Fibroblast of the aortic adventitia (primary cell): ENCODE measurements at regions not wholly inside any gene's neighbourhood (a gene's known extent, or its start where the extent isn't known, plus 50 kb on each side); places are given as distances from the start of the nearest gene placed in this dataset.
A peak's percentile ranks its signal among the peaks of the same experiment; 100 is the strongest.

ENCODE experiments used
- DNase-seq: peaks from one replicate; pipeline ENCODE4 v3.0.0-alpha.2; 2010; ENCODE audit warnings: low read depth
- H3K4me3 ChIP-seq: 2 replicates; pipeline ENCODE4 v1.5.1; 2011; ENCODE audit warnings: low read depth, mild to moderate bottlenecking, control low read depth, low read length, moderate library complexity
- CTCF ChIP-seq: IDR thresholded peaks from 2 replicates; pipeline ENCODE4 v1.5.1; 2011; ENCODE audit warnings: mild to moderate bottlenecking, low read length, control low read depth, inconsistent platforms; ENCODE audit not compliant: insufficient read depth

- TF ChIP-seq CTCF, result no peak
- peak overlapping the region; percentile 86 for H3K4me3 ChIP-seq
- peak; percentile 72 for DNase-seq
These were observed 93.7 kb upstream of the PRDM1 start for GRCh38 chr6:105992315-105992961.

GRCh38 chr6:105991561-105992314 lies 94.4 kb upstream of the PRDM1 start:
- peak overlapping the region; percentile 86 for H3K4me3 ChIP-seq
- no peak for TF ChIP-seq CTCF
- no peak for DNase-seq

GRCh38 chr6:105990151-105990550 lies 96.0 kb upstream of the PRDM1 start:
- DNase-seq, result no peak
- no peak for TF ChIP-seq CTCF
- H3K4me3 ChIP-seq, result no peak overlapping the region

GRCh38 chr6:105988812-105989577 lies 97.1 kb upstream of the PRDM1 start:
- no peak for TF ChIP-seq CTCF
- no peak for DNase-seq
- H3K4me3 ChIP-seq, result no peak overlapping the region

GRCh38 chr6:105988321-105988720 lies 97.8 kb upstream of the PRDM1 start:
- no peak overlapping the region for H3K4me3 ChIP-seq
- TF ChIP-seq CTCF, result no peak
- DNase-seq, result peak; percentile 57

GRCh38 chr6:105987516-105987915 lies 98.6 kb upstream of the PRDM1 start:
- TF ChIP-seq CTCF, result no peak
- DNase-seq, result peak; percentile 38
- H3K4me3 ChIP-seq, result no peak overlapping the region
